Esophagus squamous epithelium (tissue), 4 donors: ENCODE measurements at regions not wholly inside any gene's neighbourhood (a gene's known extent, or its start where the extent isn't known, plus 50 kb on each side); places are given as distances from the start of the nearest gene placed in this dataset.

Source experiments
- POLR2A ChIP-seq, 4 donors: fragments of 450-650 bp; IDR thresholded peaks; one replicate each; pipeline ENCODE4 v1.6.1; 2017; ENCODE audit warnings: antibody characterized with exemption in 4 of 4, mild to moderate bottlenecking in 4 of 4, moderate library complexity in 3 of 4
- TF ChIP-seq, protein P1 (sequence below), 6 experiments: fragments of 450-650 bp in 4 of 6; fragments of 200-600 bp in 2 of 6; sonication (generic) in 2 of 6; IDR thresholded peaks; one replicate each; pipeline ENCODE4 v1.5.1; 2016 to 2019; ENCODE audit warnings: antibody characterized with exemption in 6 of 6, mild to moderate bottlenecking in 4 of 6, moderate library complexity in 4 of 6

DNA sequence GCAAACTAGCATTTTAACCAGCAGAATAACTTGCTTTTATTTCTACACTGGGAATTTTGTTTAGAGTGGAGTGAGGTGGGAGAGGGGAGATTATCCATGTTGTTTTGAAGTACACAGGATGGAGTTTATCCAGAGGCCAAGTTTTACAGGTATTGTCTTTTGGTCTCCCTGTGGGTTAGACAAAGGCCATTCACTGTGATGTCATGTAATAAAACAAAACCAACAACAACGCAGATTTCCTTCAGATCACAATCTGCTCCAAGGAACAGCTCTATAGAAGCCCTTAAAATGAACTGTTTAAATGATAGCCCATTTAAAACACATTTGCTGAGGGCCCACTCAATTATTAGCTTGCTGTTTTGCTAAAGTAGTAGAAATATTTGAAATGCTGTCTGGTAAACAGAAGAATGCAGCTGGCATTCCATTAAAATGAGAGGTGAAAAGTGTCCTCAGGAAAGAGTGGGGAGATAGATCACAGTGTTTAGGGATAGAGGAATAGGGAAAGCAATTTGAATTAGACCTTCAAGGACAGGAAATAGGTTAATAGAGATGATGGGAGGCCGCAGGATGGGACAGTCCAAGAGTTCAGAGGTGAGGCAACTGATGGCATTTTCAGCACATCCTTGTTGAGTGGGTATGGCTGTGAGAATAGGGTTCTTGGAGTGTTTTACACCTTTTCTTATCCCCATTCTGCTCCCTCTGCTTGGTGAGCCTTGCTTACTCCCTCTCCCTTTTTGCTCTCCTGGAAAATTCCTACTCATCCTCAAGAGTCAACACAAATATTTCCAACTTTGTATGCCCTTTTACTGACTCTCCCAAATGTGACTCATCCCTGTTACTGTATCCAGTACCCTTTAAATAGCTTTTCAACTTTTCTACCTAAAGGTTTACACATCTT, 140.1 kb upstream of the NR3C1 start:
- TF ChIP-seq, protein P1, sequence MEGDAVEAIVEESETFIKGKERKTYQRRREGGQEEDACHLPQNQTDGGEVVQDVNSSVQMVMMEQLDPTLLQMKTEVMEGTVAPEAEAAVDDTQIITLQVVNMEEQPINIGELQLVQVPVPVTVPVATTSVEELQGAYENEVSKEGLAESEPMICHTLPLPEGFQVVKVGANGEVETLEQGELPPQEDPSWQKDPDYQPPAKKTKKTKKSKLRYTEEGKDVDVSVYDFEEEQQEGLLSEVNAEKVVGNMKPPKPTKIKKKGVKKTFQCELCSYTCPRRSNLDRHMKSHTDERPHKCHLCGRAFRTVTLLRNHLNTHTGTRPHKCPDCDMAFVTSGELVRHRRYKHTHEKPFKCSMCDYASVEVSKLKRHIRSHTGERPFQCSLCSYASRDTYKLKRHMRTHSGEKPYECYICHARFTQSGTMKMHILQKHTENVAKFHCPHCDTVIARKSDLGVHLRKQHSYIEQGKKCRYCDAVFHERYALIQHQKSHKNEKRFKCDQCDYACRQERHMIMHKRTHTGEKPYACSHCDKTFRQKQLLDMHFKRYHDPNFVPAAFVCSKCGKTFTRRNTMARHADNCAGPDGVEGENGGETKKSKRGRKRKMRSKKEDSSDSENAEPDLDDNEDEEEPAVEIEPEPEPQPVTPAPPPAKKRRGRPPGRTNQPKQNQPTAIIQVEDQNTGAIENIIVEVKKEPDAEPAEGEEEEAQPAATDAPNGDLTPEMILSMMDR (IDR thresholded peaks at IDR 0.05), result no peak
- TF ChIP-seq POLR2A (IDR thresholded peaks at IDR 0.05), result no peak
